ENCODE measurements at regions not wholly inside any gene's neighbourhood (a gene's known extent, or its start where the extent isn't known, plus 50 kb on each side); places are given as distances from the start of the nearest gene placed in this dataset.

DNA sequence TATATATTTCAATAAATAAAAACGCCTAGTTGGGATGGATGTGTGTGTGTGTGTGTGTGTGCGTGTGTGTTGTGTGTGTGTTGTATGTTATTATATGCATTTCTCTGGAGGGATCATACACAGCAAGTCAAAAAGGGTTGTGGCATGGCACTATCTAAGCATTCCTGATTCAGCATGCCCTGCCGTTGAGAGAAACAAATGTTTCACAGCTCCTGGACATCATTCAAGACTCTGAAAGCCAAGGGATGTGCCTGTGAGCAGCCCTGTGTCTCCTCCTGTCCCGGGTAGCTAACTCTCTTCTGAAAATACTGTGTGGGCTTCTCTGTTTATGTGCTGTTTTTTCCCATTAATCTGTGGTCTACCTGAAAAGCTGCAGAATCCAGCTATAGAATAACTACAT, 197.9 kb upstream of the SETBP1 start:
- H3K4me3 ChIP-seq (ENCODE audit: low read depth, low read length) = no peak overlapping the region
- in situ Hi-C loops (cut with HindIII; ENCODE audit: low sequenced_read_pairs) = no loop called here
- no peak for DNase-seq (ENCODE audit: low read depth, low spot score)
- TF ChIP-seq, protein P1, sequence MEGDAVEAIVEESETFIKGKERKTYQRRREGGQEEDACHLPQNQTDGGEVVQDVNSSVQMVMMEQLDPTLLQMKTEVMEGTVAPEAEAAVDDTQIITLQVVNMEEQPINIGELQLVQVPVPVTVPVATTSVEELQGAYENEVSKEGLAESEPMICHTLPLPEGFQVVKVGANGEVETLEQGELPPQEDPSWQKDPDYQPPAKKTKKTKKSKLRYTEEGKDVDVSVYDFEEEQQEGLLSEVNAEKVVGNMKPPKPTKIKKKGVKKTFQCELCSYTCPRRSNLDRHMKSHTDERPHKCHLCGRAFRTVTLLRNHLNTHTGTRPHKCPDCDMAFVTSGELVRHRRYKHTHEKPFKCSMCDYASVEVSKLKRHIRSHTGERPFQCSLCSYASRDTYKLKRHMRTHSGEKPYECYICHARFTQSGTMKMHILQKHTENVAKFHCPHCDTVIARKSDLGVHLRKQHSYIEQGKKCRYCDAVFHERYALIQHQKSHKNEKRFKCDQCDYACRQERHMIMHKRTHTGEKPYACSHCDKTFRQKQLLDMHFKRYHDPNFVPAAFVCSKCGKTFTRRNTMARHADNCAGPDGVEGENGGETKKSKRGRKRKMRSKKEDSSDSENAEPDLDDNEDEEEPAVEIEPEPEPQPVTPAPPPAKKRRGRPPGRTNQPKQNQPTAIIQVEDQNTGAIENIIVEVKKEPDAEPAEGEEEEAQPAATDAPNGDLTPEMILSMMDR (IDR thresholded peaks at IDR 0.05; ENCODE audit: low read depth, low read length) = no peak

DNA sequence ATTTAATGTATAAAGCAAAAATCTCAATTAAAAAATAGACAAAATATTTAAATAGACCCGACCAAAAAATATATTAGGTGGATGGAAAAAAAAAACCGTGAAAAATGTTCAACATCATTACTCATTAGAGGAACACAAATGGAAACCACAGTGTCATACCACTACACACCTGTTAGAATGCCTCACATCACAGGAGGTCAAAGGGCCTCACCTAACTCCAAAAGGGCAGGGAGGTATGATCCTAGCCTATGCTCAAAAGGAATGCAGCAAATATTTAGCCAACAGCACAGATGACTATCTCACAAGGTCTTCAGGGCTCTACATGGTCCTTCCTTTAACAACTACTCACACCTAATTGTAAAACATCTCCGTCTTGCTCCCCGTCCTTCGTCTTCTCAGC, 185.5 kb upstream of the SETBP1 start:
- TF ChIP-seq, protein P1 (IDR thresholded peaks at IDR 0.05; ENCODE audit: low read depth, low read length) = no peak
- DNase-seq (ENCODE audit: low read depth, low spot score) = no peak
- H3K4me3 ChIP-seq (ENCODE audit: low read depth, low read length) = no peak overlapping the region
- in situ Hi-C loops (cut with HindIII; ENCODE audit: low sequenced_read_pairs) = no loop called here

DNA sequence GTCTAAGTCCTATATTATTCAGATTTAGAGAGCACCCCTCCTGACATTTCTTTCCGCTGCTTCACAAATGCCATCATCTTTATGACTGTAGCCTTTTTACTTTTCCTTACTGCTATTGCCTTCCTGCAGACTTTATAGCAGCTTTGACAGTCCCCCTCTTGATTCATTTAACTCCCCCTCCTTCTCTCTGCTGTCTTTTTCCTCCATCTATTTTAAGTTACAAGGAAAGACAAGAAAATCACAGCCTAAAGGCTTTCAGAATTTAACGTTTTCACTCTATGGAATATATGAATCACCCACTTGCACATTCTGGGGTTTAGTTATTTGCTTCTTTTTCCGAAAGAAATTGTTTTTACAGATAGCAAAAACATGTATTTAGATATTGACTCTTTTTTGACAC, 183.4 kb upstream of the SETBP1 start:
- DNase-seq (ENCODE audit: low read depth, low spot score) = no peak
- no peak overlapping the region for H3K4me3 ChIP-seq (ENCODE audit: low read depth, low read length)
- TF ChIP-seq, protein P1 (IDR thresholded peaks at IDR 0.05; ENCODE audit: low read depth, low read length) = no peak
- in situ Hi-C loops (cut with HindIII; ENCODE audit: low sequenced_read_pairs) = no loop called here

DNA sequence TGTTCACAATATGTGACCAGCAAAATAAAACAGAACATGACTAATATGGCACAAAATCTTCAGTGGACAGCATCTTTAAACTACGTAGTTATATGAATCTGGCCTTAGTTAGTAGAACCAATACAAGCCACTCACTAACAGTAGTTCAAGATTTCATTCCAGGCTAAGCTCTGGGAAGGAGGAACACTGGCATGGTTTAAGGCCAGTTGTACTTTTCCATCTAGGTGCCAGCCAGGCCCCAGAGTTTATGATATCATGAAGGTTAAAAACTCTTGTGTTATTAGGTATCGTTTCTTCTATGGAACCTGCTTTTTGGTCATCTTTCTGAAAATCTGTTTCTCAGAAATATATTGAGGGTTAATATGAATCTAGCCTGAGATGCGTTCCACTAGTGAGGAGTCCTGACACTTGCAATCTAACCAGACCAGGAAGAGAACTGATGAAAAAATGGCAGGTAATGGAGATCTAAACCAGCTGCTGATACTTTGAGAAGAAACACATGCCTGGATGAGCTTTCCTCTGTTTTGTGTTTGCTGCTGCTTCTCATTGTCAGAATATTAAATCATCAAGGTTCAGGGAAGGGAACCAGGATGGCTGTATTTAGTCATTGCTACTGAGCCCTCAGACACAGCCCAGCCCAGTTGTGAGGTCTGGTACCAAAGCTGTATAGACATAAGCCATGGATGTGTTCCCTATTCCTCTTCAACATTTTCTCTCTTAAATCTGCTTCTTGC, 182.8 kb upstream of the SETBP1 start:
- TF ChIP-seq, protein P1 (IDR thresholded peaks at IDR 0.05; ENCODE audit: low read depth, low read length) = no peak
- in situ Hi-C loops (cut with HindIII; ENCODE audit: low sequenced_read_pairs) = no loop called here
- no peak overlapping the region for H3K4me3 ChIP-seq (ENCODE audit: low read depth, low read length)
- DNase-seq (ENCODE audit: low read depth, low spot score) = no peak

DNA sequence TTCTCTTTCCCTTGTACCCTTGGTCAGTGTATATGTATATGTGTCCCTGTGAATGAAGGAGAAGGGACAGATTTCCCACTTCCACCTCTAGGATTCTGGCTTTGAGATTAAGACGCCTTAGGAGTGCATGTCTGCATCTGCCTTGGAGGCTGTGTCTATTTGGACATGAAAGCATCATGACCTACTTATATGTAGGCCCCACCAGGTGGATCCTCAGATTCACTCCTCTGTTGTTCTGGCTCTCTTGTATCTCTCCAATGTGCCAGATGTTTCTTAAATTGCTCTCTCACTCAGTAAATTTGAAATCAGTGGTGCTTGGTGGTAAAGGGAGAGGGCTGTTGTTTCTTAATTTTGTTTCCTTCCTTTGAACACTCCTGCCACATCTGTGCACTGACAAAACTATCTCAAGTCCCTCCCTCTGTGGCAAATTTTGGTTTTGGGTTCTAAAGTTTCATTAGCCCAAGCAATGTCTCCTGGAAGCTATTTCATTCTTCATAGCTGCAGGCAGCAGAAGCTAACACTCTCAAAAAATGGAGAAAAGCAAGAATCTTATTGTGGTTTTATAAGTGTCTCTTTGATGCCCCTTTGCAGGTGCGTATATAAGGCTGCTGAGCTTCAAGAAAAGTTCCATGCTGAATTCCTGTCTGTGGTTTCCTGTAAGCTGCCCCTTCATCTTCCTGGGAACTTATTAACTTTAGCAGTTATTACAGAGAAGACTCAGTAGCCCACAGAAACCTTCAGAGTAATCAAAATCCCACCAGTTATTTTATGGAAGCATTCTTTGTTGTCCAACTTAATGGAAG, 179.7 kb upstream of the SETBP1 start:
- TF ChIP-seq, protein P1 (IDR thresholded peaks at IDR 0.05; ENCODE audit: low read depth, low read length) = no peak
- no peak for DNase-seq (ENCODE audit: low read depth, low spot score)
- in situ Hi-C loops (cut with HindIII; ENCODE audit: low sequenced_read_pairs) = no loop called here
- no peak overlapping the region for H3K4me3 ChIP-seq (ENCODE audit: low read depth, low read length)

DNA sequence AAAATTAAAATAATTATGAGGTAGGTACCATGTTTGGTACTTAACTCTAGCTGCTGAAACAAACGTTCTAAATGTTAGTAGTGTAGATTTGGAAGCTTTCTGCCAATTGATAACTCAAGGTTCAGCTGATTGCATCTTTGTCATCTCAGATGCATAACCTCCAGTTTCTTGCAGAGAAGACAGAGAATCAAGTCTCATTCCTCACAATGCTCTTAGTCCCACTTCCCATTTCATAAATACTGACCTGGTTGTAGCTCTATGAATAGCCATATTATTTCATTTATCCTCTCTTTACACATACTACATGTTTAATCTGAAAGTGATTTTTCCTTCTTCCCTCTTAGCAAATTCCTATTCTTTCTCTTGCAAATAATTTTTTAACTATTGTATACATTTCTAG, 178.5 kb upstream of the SETBP1 start:
- no peak for DNase-seq (ENCODE audit: low read depth, low spot score)
- no peak overlapping the region for H3K4me3 ChIP-seq (ENCODE audit: low read depth, low read length)
- TF ChIP-seq, protein P1 (IDR thresholded peaks at IDR 0.05; ENCODE audit: low read depth, low read length) = no peak
- in situ Hi-C loops (cut with HindIII; ENCODE audit: low sequenced_read_pairs) = no loop called here

Measured in astrocyte of the spinal cord (primary cell).